GM19043 (cell line): ENCODE measurements at regions not wholly inside any gene's neighbourhood (a gene's known extent, or its start where the extent isn't known, plus 50 kb on each side); places are given as distances from the start of the nearest gene placed in this dataset.

ENCODE experiments used
- ATAC-seq: cut with Tn5 transposase; IDR thresholded peaks from one replicate; pipeline ENCODE4 v1.9.1; 2021; ENCODE audit warnings: low read depth; ENCODE audit not compliant: unreplicated experiment

DNA sequence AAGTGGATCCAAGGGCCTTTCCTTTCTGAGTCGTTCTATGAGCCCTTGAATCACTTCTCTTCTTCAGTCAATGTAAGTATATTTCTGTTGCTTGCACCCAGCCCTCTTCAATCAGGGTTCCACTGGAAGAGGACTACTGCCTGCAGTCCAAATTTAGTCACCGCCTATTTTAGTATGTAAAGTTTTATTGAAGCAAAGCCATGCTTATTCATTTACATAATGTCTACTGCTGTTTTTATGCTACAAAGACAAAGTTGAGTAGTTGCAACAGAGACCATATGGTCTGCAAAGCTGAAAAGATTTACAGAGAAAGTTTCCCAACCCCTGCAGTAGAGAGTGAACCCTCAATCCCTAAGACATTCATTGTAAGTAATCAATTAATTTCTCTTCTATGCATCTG, 332.5 kb upstream of the TNP1 start:
- ATAC-seq, result no peak

- ATAC-seq, result no peak
Observed at GRCh38 chr2:217189747-217190146, 329.9 kb upstream of the TNP1 start.

GRCh38 chr2:217189131-217189530, 329.3 kb upstream of the TNP1 start:
- ATAC-seq, result no peak

DNA sequence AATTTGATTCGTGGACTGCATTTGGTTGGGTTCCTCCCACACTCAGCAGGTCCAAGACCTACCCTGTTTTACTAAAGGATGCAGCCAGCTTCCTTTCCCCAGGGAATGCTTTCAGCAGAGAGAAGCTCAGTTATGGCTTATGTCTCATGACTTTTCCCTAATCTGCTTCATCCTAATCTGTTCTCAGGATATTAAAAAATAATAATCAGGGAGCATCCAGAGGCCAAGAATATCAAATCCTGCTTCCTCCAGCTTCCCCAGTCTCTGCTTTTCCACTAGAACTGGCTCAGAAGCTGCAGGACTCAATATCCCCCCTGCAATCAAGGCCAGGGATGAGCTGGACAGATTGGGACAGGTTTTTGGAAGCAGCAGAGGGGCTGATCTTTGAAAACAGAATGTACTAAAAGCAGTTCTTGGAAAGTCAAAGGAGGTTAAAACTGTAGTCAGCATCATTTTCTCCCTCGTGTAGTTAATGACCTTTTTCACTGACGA, 326.9 kb upstream of the TNP1 start:
- ATAC-seq, result no peak

- ATAC-seq, result no peak
Observed at GRCh38 chr2:217186152-217186551, 326.3 kb upstream of the TNP1 start.

DNA sequence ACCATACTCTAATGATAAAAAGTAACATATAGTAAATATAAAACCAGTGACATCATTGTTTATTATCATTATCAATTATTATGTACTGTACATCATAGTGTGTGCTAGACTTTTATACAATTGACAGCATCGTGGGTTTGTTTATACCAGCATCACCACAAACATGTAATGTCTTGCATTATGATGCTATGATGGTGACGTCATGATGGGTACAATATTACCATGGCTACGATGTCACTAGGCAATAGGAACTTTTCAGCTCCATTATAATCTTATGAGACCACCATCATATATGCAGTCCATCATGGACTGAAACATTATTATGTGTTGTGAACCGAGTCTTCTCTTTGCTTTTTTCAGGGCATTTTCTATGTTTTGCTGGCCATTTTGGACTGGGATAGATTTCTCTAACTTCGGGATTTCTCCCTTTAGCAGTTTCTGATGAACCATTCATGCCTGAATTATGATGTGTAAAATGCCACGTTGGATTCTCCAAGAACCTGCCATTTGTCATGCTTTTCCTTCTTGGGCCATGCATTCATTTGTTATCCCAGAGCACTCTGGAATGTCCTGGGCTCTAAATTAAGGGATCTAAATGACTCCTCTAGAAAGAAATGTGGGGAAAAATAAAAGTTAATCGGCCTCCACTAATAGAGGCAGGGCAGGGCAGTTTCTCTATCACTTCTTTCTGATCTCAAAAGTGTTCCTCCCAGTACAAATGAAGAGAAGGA, 325.6 kb upstream of the TNP1 start:
- ATAC-seq, result no peak

- no peak for ATAC-seq
Observed at GRCh38 chr2:217184242-217184641, 324.4 kb upstream of the TNP1 start.

DNA sequence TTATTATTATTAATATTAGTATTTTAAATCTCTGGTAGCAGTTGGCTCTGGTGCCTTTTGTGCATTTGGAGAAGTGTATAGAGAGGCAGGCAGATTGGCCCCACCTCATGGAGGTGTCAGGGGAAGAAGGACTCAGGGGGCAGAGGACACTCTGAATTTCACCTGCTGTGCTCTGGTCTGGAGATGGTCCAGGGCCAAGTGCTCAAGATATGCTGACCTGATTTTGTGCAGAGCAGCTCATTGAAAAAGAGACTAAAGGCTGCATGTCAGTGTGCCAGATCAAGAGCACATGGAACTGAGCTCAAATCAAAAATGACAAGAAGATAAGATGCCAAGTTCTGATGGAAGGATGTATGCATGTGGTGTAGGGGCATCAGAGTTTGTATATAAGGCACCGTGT, 323.6 kb upstream of the TNP1 start:
- no peak for ATAC-seq

DNA sequence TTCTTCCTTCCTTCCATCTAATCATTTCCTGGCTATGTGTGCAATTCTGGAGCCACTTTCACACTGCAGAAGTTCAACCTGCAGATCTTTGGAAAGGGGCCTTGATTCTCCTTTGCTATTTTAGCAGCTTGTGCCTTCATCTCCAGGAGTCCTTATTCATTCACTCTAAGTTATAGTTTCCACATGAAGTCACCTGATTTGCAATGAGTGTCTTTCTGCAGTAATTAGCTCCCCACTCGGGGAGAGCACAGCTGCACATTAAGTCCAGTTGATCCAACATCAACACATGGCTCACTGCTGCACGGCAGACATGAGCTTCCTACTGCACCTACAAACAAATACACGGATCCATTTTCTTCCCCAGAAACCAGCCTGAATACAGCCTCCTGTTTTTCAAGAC, 323.1 kb upstream of the TNP1 start:
- ATAC-seq, result no peak

DNA sequence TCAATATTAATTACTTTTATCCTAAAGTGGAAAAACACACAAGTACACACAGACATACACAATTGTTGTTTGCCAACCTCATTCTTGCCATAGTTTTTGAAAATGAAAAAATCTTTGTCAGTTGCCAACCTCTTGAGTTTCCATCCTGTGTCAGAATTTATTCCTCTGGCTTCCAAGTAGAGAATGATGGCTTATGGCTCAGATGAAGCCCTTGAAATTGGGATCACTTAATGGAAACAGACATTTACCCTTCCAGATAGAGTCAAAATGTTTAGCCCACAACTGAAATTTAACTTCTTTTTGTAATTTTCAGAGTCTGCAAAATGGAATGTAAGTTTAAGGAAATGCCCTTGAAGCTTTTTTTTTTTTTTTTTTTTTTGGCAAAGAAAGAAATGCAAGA, 321.6 kb upstream of the TNP1 start:
- no peak for ATAC-seq

DNA sequence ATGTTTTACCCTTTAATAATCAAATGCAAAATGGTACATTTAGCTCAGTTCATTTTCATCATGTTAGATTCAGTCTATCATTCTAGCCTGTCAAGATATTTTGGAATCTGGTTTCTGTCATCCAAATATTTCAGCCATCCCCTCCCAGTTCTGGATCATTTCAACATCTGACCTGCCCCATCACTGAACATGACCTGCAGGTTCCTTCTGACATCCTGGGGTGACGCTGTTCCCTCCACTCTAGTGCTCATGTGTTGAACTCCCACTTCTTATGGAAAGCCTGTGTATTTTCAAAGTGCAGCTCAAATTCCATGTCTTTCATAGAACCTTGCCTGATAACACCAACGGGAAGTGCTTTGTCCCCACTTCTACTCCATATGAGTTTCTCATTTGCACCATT, 320.0 kb upstream of the TNP1 start:
- ATAC-seq, result no peak

DNA sequence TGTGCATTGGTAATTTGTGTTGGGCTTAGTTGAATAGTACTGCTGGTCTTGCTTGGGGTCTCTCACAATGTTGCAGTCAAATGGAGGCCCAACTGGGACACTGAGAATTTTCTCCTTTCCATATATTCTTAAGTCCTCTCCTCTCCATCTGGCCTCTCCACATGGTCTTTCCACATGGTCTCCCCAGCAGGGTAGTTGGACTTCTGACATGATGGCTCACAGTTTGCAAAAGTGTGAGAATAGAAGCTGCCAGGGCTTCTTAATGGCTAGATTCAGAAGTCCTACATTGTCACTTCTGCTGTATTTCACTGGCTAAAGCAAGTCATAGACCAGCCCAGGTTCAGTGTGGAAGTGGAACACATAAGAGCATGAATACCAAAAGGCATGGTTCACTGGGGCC, 318.5 kb upstream of the TNP1 start:
- no peak for ATAC-seq

- ATAC-seq, result no peak
Observed at GRCh38 chr2:217177720-217178119, 317.9 kb upstream of the TNP1 start.

- no peak for ATAC-seq
Observed at GRCh38 chr2:217171874-217172273, 312.0 kb upstream of the TNP1 start.

DNA sequence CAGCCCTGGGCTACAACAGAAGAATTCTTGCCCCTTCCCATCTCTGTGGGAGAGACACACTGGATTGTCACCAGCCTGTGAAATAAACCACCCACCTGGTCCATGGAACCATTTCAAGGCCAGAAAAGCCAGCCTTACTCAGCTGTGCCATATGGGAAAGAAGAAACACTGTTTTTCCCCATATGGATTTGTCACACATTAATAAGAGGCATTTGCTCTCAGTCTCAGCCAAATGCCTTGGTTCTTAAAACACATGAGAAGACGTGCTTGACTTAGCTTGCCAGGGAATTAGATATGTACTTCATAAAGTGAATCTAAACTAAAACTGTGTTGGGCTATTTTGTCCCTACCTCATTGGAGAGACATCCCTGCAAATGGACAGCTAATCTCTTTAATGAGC, 308.6 kb upstream of the TNP1 start:
- ATAC-seq, result no peak

- ATAC-seq, result no peak
Observed at GRCh38 chr2:217167531-217167930, 307.7 kb upstream of the TNP1 start.

- no peak for ATAC-seq
Observed at GRCh38 chr2:217166241-217166850, 306.5 kb upstream of the TNP1 start.

DNA sequence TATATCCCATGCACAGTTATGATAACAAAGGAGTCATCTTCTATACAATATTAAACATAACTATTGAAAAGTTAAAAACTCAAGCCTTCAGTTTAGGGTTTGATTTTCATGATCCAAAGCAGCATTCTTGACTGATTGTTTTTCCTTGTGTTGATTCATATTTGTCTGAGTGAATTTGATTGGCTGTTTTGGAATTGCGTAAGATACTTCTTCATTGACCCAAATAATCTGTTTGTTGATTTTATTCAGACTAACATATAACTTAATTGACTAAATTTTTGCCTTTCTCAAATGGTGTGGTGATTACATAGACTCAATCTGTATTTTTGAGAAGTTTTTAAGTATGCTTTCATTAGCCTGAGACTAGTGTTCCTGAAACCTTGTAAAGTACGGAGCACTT, 305.7 kb upstream of the TNP1 start:
- ATAC-seq, result no peak

DNA sequence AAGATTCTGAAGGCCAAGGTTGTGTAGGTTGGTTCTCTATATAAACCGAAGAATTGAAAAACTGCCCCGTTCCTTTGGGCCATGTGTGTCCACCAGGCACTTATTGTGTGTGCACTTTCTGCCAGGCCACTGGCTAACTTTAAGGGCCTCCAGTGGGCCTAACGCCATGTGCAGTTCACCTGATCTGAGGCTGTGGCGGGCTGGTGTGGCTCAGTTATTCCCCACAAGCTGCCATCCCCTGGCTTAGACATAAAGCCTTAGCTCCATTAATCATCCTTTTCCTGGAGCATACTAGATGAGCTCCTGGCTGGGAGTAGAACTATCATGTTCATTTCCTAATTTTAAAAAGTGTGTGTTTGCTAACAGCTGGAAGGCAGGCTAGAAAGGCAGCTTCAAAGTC, 304.1 kb upstream of the TNP1 start:
- ATAC-seq, result no peak

GRCh38 chr2:217162533-217162932, 302.7 kb upstream of the TNP1 start:
- ATAC-seq, result no peak

- no peak for ATAC-seq
Observed at GRCh38 chr2:217160978-217161973, 301.4 kb upstream of the TNP1 start.
